GM21381 (cell line): ENCODE measurements at regions not wholly inside any gene's neighbourhood (a gene's known extent, or its start where the extent isn't known, plus 50 kb on each side); places are given as distances from the start of the nearest gene placed in this dataset.
"Not testable (repeated sequence)": the region's sequence is repeated elsewhere in the genome, so short reads cannot be mapped to it uniquely, and the experiment has no call there.

Experiments
- ATAC-seq: cut with Tn5 transposase; IDR thresholded peaks from one replicate; pipeline ENCODE4 v1.9.1; 2021; ENCODE audit warnings: mild to moderate bottlenecking, moderate library complexity; ENCODE audit not compliant: unreplicated experiment

DNA sequence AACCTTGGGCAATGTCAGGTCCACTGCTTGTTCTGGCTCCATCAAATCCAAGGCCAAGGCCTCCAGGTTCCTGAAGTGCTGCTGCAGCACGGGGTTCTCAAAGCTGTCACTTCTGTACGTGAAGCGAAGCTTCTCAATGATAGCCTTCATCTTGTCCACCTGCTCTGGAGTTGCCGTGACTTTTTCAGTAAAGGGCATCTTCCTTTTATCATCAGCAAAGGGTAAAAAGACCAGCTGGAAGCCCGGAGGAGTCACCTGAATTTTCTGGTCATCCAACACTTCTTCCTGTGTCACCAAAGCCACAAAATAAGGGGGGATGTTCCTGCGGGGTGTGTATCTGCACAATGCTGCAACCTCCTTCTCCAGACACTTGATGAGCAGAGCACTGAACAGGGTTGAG is 131.7 kb upstream of the MAMLD1 start:
- ATAC-seq, result not testable (repeated sequence)

DNA sequence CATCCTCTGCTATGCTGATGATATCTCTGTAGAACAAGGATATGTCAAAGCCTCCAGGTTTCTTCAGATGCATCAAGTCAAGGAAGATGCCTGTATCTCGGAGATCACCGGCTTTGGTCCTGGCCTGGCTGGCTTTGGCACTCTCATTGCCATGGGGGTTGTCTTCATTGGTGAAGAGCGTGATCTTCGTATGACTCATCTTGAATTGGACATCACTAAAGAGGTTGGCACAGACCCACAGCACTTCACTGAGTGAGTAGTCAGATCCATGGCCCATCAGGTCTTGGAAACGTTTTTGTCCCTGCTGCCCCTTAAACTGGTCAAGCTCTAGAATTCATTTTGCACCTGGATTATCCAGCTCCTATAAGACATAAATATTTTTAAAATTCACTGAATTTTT is 130.9 kb upstream of the MAMLD1 start:
- not testable (repeated sequence) for ATAC-seq

DNA sequence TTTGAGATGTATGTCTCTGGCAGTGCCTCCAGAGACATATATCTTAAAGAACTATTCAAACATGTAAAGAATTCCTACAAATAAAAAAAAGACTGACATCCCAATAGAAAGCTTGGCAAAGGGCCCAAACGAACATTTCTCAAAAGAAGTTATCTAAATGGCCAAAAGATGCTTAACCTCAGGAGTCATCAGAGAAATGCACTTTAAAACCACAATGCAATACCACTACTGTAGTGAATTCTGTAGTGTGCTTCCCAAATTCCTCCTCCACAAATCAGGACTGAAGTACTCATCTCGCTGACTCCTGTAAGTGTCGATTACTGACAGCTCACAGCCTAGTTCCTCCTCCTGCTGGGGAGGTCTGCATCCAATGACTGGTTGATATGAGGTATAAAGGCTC is 129.0 kb upstream of the MAMLD1 start:
- no peak for ATAC-seq

- ATAC-seq, result no peak
These were observed 126.8 kb upstream of the MAMLD1 start for GRCh38 chrX:150236327-150236726.

GRCh38 chrX:150238632-150239382 is 124.3 kb upstream of the MAMLD1 start:
- ATAC-seq, result no peak

DNA sequence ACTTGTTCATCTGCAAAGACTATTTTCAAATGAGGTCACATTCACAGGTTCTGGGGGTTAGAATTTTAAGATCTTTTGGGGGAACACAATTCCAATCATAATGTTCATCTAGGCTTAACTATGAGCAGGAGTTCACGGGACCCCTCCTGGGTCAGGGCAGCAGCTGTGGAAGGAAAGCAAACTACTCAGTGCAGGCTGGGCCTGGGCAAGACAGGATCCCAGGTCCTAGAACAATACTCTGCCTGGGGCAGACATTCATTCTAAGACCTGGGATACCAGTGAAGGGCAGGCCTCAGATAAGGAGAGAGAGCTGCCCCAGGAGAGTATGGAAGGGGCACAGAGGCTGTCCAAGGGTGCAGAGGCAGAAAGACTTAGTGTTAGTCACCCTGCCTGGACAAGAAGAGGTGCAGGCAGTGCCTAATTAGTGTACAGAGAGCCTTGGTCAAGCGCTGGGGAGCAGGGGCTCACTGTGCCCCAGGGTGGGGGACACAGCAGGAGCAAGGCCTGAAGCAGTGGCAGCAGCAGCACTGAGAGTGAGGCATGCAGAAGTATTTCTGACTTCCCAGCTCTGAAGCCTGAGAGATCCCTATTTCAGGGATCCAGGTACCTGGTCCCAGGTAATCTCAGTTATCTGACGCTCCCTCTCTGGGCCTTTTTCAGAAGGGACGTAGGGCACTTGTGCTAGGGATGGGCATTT is 123.0 kb upstream of the MAMLD1 start:
- no peak for ATAC-seq

- no peak for ATAC-seq
These were observed 122.5 kb upstream of the MAMLD1 start for GRCh38 chrX:150240643-150240970.

GRCh38 chrX:150253959-150254620 is 109.0 kb upstream of the MAMLD1 start:
- no peak for ATAC-seq

DNA sequence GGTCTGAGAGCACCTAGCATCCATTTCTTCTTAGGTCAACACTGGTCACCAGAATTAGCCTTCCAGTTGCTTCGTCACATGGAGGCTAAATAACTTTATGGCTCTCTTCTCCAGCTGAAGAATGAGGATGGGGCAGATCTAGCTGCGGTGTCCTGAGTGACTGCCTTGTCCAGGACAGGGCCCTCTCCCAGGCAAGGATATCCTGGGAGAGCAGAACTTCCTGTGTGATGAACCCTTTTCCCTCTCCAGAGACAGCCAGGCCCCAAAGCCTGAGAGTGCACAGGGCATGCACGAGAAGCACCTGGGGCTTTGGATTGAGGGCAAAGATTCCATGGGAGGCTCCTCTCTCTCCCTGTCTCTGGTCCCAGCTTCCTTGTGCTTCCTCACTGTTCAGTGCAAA is 108.2 kb upstream of the MAMLD1 start:
- ATAC-seq, result no peak

DNA sequence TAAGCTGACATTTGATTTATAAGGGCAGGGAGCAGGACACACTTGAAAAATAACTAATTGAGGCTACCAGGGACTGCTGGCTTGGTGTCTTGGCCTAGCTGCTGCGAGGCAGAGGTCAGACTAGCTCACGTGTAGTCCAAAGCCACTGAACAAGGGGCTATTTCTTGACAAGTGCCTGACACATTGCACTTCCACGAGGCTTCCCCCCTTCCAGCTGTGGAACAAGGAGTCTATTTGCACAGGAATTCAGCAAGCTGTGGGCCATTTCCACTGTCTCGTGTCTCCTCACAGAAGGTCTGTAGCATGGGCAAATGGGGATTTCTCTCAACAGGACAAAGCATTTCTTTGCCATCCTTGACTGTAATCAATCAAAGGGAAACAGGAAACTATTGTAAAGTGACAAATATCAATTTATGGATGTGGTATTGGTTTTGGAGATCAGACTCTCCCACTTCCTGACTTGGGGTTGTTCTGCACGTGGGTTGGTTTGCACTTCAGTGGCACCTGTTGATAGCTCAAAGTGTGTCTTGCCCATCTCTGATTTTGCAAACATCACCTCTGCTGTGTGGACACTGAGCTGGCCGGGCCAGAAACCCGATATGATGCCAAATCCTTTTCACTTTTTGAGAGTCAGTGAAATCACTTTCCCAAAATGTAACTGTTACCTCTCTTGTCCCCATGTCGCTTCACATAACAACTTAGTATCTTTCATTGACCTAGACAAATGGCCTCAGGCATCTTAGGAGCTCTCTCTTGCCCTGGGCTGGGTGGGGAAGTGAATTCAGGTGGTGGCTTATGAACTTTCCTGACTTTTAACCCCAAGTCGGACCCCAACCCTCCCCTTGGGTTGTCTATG is 107.4 kb upstream of the MAMLD1 start:
- ATAC-seq, result no peak

DNA sequence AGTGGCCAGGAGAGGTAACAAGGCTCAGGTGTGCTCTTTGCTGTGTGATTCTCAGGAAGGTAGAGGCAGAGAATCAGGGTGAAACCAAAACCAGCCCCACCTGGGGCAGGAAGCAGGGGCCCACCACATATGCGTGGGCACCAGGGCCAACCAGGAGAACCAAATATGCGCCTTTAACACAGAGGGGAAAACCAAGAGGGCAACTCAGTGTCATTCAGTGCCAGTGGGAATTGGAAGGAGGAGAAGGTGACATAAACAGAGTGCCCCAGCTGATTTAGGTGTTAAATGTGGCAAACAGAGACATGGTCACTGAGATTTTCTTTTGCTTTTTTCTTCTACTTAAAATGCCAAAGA is 106.8 kb upstream of the MAMLD1 start:
- no peak for ATAC-seq

DNA sequence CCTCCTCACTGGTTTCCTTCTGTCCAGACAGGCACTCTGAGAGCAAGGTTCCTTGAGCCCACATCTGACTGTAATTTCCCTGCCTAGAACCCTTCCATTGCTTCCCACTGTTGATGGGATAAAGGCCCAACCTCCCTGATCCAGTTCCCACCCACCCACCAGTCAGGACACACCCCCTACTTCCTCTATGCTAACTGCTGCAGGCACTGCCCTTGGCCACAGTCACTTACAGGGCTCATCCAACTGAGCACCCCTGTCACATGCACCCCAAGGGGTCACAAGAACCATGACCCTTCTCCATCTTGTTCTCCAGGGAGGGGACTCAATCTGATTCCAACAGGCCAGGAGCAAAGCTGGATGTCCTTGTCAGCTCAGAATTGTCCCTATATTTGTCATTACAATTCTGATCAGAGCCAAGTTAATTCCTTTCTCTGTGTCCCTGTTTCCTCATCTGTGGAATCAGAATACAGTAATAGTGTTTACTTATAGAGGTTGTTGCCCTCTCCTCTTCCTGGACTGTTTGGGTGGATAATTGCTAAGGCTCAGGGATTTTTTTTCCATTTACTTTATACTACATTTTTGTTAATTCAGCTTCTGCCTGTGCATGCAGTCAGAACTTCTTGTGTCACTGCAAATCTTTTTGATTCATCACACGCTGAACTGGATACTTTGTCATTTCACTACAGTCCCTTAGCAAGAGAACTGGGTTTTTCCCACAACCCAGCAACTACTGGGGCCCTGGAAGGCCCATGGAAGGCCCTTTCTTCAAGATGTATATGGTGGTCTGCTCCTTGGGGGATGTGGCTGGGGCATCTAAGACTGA is 105.6 kb upstream of the MAMLD1 start:
- ATAC-seq, result no peak

GRCh38 chrX:150258176-150258425 is 105.0 kb upstream of the MAMLD1 start:
- no peak for ATAC-seq

GRCh38 chrX:150258463-150259430 is 104.4 kb upstream of the MAMLD1 start:
- ATAC-seq, result no peak

DNA sequence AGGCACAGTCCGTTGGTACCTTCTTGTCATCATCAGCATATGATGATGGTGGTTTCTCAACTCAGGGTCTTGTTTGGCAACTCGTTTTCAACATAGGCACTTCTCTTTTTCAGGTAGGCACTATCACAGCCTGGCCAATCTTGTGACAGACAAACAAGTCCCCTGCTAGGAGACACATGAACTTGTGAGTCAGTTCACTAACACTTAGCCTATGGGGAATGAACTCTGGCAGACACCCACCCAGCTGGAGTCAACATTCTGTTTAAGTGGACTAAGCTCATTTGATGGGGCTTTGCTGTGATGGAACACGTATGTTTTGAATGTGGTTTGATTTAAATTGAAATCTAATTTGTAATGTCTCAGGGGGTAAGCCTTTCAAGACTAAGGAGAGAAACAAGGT is 100.7 kb upstream of the MAMLD1 start:
- no peak for ATAC-seq

- no peak for ATAC-seq
These were observed 94.2 kb upstream of the MAMLD1 start for GRCh38 chrX:150268839-150269355.

- ATAC-seq, result no peak
These were observed 93.4 kb upstream of the MAMLD1 start for GRCh38 chrX:150269605-150270254.

DNA sequence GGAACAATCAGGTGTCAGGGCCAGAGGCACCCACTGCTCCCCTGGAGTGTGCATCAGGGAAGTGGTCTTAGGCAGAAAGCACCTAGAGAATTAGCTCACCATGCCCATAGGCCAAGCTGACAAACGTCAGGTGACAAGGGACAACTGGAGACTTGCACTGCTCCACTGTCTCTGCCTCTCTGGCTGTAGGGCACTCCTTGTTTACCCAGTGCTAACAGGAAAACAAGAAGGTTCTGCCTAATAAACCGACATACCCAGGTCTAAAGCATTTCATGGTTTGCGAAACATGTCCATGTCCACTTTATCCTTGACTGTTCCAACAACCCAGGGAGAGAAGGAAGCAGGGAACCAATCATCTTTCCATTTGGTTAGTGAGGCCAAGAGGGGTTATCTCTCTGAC is 92.5 kb upstream of the MAMLD1 start:
- ATAC-seq, result no peak
